Activated CD4-positive, CD25-positive, alpha-beta regulatory T cell (primary cell): ENCODE measurements at regions not wholly inside any gene's neighbourhood (a gene's known extent, or its start where the extent isn't known, plus 50 kb on each side); places are given as distances from the start of the nearest gene placed in this dataset.
"Not testable (repeated sequence)": the region's sequence is repeated elsewhere in the genome, so short reads cannot be mapped to it uniquely, and the experiment has no call there.

Experiments
- DNase-seq, 4 experiments: peaks; one replicate each; lab custom pipeline; 2025; lab: John Stamatoyannopoulos, UW

DNA sequence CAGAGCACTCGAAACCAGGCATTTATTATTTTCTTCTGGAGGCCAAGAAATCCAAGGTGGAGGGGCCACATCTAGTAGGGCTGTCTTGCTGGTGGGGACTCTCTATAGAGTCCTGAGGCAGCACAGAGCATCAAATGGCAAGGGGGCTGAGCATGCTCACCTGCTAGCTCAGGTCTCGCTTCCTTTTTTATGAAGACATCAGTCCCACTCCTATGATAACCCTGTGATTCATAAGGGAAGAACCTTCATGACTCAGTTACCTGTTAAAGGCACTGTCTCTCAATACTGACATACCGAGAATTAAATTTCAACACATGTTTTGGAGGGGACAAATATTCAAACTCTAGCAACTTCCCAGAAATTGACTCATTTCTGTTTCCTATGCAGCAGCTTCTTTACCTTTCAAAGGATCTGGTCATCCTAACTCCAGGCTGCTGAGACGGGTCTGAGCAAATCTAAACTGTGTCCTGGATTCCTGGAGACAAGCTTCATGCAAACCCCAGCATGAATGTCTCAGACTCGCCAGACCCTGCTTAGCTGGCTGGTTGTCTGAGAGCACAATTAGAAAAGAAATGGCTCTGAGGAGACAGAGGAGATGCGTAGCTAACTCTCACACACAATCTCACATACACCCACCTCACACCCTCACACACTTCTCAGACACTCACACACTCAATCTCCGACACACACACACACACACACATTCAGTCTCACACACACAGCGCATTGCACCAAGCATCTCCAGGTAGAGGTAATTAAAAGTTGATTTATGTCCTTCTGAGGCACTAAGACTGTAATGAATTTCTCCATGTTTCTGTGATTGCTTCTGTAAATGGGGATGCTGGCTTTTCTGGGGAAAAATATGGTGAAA, 280.8 kb downstream of the BCL2L11 start:
- not testable (repeated sequence) for DNase-seq

DNA sequence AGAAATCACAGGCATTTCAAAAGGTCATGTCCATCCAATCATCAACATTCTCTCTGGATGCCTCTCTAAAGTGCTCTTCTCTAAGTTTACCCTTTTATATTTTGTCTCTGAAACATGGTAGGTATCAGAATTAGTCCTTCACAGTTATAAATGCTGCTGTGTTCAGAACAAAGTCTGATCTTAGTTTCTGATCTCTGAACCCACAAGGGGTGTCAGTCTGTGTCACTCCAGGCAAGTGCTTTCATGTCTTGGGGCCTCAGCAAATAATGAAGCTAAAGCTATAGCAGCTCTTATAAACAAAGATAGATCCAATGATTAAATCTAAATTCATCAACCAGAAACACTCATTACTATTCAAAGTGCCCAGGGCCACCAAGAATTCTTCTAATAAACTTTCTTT, 281.7 kb downstream of the BCL2L11 start:
- DNase-seq: not testable (repeated sequence)

DNA sequence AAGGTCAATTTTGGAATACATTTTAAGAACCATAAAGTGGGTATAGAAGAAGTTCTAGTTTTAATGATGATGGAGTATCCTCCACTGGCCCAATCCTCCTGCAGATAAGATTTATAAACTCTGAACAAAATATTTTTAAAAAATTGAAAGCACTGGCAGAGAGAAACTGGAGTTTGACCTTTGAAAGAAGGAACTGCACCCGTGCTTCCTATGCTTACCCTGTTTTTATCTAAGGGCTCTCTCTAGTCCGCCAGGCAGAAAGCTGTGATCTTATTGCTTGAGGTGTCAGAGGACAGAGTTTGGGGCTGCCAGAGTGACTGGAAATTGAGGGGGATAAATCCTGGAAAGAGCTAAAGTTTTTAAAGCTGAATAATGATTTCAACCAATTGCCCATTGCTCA, 282.6 kb downstream of the BCL2L11 start:
- not testable (repeated sequence) for DNase-seq

DNA sequence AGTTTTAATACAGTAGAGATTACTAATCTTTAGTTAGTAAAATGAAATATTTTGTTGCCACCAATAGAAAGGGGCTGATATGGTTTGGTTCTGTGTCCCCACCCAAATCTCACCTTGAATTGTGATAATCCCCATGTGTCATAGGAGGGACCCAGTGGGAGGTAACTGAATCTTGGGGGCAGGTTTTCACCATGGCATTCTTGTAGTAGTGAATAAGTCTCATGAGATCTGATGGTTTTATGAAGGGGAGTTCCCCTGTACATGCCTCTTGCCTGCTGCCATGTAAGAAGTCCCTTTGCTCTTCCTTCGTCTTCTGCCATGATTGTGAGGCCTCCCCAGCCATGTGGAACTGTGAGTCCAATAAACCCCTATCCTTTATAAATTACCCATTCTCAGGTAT, 285.9 kb downstream of the BCL2L11 start:
- not testable (repeated sequence) for DNase-seq

DNA sequence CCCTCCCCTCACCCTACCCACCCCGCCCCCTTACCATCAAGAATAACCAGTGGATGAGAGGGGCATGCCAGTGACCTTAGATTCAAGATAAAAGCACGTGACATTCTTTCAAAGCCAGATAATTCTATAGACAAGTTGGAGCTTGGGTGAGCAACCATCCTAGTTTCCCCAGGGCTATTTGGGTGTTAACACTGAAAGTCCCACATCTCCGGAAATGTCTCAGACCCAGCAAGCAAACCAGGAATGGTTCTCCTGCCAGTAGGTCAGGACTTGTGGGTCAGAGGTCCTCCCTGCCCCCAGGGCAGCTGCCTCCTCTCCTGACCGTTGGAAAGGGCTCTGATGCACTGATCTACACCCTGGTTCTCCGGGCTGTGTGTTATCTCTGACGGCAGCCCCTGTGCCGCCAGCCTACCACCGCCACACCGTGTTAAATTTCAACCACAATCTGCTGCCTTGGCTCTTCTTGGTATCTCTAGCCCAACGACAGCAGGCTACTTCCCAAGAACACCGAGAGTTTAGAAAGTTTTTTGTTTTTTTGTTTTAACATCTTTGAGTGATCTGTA, 287.0 kb downstream of the BCL2L11 start:
- DNase-seq: not testable (repeated sequence)

DNA sequence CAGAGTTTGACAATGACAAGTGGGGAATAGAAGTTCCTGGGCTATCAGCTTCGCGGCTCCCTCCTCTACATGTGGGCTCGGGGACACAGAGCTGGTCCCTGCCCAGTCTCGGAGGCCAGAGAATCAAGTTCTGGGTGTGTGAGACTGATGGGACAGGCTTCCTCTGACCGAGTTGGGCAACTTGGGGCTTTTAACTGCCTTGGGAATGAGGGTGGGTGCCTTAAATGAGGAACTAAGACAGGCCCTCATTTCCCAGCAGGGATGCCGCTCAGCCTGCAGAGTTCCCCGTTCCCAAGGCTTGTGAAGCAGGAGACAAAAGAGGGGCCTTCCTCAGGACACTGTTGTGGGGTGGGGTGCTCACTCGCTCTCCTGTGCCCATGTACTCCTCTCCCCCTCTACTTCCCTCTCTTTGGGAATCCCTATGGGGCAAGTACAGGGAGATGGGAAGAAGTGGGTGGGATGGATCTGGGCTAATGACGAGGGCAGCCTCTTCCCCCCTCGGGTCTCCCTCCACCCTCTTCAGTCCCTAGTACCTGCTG, 290.2 kb downstream of the BCL2L11 start:
- DNase-seq: not testable (repeated sequence)

DNA sequence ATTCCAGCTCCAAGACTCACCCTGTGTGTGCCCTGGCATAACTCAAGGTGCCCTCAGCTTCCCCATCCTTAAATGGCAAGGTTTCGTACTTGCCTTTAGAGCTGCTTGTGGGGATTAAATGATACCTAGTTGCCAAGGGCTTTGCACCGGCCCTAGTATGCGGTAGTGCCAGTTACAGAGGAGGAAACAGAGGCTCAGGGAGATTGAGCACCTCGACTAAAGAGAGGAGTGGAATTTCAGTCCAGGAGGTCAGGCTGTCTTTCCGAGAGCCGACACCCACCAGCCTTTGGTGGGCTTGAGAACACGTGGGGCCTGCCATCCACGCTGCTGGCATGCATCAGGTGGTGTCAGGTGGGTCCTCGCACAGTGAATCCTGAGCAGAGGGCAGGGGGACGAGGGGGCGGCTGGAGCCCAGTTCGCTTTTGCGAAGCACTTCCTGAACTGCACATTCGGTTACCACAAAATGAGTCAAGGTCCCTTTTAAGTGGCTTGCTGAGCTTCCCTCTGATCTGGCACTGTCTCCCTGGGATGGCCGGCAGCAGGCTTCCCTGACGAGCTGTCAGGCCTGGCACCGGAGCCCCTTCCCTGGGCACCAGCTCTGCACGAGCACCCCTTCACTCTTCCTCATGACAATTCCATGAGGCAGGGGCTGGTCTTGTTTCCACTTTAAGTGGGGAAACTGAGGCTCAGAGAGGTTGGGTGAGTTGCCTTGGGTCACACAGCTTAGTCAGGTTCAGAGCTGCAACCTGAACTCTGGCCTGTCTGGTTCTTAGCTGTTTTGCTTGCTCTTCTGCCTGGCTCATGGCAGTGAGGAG, 291.4 kb downstream of the BCL2L11 start:
- DNase-seq: not testable (repeated sequence)

DNA sequence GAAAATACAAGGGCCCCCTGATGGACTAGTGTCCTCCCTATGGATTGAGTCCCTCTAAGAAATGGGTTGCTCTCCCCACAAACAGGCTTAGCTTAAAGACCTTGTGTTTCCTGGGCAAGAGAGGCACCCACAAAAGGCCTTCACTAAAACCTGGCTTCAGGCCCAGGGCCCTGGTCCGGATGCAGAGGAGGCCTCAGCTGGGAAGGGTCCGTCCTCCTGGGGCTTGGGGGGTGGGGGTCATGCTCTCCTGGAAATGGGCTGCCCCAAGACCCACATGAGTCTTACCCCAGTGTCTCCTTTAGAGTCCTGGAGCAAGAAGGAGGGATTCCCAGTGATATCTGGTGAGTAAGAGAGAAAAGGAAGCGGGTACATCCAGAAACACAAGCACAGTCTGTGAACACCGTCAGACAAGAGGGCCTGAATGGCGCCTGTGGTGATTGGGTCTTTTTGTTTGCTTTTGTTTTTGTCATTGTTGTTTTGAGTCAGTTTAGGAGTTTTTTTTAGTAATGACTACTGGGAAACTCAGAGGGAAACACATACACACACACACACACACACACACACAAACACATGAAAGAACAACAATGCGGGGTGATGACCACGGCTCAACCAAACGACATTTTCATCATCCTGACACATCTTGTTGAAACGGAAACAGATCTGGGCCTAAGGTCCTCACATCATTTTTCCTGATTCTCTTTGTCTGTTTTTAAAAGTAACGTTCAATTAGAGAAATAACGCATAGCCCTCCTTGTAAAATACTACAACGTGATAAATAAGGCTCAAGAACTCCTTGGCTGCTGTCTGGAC, 292.3 kb downstream of the BCL2L11 start:
- DNase-seq: not testable (repeated sequence)

DNA sequence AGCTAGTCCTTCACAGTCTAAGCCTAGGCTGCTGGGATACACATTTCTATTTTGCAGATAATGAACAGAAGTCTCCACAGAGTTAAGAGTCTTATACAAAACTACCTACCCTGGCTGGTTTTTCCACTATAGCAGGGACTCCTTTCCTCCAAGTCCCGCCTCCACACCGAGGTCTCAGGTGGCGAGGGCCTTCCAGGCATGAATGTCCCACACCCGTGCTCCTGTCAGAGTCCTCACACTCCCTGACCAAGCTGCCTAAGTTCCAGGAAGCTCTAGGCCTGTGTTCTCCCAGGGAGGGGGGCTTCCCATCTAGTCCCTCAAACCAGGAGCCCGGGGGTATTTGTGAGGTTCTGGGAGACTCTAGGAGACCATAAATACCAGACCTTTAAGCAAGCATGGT, 293.2 kb downstream of the BCL2L11 start:
- DNase-seq: not testable (repeated sequence)

DNA sequence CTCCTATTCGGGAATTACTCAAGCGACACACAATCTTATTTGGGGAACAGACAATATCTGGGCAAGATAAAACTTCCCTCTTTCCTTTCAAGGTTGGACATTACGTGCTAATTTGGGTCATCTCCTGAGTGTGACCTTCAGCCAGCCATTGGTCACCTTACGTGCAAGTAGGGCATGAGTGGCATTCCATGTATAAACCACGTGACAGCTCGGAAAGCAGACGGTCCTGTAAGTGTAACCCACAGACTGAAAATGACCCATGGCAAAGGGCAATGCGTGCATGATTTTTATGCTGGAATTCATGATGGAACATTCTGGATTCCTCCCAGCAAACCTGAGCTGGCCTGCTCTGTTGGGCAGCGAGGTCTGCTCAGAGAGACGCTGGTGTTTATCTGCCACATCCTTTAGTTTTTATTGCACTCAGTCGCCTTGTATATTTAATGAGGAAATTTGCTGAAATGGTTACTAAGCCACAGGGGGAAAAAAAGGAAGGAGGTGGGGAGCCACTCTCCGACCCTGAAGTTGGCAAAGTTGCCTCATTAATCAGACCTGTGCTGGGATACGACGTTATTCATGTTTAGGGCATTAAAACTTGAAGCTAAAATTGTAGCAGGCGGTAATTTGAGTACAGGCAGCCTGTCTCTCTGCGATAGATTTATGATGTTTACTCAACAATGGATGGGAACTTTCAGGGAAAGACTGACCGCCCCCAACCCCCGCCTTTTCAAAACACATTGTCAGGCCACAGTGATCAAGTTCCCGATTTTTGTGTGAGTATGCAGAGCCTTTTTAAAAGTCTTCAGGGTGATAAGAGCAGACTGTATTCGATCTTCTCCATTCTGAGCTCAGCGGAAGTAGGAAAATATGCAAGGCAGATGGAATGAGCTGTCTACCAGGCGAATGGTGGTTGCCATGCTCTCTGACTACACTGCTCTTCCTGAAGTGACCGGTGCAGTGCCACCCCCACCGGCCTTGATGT, 295.3 kb downstream of the BCL2L11 start:
- DNase-seq: not testable (repeated sequence)

DNA sequence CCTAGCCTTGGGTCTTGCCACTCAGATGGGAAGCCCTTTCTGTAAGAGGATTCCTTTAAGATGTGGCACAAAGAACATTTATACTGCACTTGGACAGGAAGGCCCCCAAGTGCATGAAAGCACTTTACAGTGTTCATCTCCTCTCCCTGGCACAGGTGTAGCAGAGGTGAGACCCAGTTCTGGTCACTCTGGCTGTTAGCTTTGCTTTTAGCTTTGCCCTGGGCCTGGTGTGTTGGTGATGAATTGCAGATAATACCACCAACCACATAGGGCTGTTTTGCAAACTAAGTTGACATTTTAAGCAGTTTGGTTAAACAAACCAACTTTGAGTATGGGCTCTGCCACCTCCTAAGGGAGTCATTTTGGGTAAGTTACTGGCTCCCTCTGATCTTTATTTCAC, 296.3 kb downstream of the BCL2L11 start:
- DNase-seq: not testable (repeated sequence)

DNA sequence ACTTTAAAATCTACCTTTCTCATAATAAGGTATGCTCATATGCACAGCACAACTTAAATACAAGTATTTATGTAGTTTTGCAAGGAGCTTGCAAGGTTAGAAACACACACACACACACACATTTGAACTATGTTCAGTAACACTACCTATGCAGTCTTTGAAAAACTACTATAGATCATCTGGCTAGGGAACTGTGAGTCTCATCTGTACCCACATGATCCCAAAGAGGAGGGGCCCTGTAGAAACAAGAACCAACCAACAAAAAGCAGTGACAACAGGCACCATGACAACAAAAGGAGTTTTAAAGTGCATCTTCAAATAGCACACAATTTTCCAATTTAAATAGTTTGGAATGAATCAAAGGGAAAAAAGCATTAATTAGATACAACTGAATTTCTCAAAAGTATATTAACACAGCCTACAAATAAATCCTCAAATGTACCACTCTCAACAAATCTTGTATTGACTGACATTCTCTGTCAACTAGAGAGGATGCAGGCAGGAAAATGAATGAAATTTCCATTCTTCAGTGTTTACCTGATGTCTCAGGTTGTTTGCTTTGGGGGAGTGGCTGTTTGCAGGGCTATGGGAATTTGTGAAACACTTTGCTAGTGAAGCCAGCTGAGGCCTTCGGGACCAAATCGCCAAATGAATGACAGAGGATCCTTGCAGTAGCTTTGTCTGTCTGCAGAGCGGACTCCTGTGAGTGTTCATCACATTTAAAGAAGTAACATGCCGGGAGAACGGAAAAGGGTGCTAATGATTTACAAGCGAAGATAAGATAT, 297.6 kb downstream of the BCL2L11 start:
- DNase-seq: not testable (repeated sequence)

DNA sequence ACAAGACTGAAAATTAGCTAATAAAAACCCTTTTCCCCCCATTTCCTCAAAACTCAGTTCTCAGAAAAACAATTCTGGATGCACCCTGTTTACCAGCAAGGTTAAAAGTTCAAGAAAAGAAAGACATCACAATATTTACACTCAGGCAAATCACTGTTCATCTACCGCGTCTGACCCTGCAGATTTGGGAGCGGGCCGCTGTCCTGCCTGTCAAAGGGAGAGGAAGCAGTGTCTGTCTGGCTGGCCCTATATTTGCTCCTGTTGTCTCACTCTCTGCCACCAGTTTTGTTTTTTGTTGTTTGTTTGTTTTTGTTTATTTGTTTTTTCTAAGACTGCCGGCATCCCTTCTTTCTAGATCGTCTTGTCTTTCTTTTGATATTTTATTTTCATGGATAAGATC, 299.4 kb downstream of the BCL2L11 start:
- DNase-seq: not testable (repeated sequence)

DNA sequence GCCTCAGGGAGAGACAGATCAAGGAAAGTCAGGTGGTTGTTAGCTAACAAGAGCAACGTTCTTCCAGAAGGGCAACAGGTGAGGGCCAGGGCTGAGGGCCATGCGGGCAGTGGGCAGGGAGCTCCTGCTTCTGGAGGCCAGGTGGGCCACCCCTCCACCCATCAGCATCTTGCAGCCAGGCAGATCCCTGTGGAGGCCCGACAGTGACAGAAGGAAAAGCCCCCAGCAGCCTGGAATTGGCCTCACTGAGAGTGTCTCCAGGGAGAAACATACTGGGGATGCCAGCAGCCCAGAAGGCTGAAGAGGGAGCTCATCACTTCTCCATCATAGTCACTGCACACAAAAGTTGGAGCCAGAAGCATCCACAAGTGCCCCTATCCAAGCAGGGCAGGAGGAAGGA, 300.1 kb downstream of the BCL2L11 start:
- DNase-seq: not testable (repeated sequence)

DNA sequence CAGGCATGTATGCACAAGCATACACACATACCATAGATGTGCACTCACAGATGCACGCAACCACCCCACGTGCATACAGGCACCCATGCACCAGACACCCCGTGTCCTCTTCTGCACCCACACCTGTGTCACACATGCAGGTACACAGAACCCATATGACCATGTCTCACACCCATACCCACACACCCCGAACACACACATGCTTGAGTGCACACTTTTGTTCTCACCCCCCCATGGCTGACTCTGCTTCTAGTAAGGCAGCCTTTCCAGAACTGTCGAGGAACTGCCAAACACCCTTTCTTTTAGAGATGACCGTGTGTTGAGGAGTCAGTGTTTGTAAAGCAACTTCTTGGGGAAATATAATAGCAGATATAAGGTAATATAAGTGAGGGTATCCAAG, 301.2 kb downstream of the BCL2L11 start:
- DNase-seq: not testable (repeated sequence)

DNA sequence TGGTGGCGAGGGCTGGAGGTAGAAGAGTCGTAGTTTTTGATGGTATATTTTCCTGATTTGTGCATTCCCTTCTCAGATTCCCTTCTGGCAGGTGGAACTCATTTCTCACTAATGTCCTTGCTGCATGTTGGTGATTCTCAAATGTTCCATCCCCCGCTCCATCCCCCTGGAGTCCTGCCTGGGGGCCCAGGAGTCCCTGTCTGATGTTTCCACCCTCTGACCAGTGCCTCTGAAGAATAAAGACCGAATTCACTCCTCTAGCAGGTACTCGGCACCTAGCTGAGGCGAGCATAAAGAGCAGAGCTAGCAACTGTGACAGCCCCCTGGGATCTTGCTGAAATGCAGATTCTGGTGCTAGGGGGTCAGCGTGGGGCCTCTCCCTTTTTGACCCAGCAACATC, 301.8 kb downstream of the BCL2L11 start:
- not testable (repeated sequence) for DNase-seq

DNA sequence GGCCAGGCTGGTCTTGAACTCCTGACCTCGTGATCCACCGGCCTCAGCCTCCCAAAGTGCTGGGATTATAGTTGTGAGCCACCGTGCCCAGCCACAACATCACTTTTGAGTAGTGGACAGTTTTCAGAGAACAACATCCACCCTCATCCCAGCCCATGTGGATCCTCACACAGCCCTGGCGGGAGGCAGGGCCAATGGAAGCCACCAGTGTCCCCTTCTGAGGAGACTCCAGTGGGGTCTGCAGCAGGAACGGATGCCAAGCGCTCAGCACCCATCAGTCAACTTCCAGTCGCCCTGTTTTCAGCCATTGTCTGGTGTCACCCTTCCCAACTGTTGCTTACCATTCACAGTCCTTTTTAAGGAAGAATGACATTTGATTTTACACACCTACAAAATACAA, 302.5 kb downstream of the BCL2L11 start:
- DNase-seq: not testable (repeated sequence)

DNA sequence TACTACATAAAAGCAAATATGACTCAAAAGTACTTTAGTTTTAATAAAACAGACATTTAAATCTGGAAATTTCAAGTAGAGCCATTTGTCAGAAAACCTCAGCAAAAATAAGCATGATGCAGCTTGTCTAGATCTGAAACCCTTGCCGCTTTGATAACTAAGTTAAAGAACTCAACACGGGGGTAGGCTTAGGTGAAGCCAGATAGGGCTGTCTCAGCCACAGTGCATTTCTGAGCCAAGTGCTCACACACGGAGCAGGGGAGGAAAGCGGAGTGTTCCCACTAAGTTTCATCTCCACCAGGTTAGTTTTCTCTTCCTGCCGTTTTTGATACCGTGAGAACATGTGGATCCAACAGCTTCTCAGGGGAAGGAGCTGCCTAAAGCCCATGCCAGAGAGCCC, 303.5 kb downstream of the BCL2L11 start:
- not testable (repeated sequence) for DNase-seq

DNA sequence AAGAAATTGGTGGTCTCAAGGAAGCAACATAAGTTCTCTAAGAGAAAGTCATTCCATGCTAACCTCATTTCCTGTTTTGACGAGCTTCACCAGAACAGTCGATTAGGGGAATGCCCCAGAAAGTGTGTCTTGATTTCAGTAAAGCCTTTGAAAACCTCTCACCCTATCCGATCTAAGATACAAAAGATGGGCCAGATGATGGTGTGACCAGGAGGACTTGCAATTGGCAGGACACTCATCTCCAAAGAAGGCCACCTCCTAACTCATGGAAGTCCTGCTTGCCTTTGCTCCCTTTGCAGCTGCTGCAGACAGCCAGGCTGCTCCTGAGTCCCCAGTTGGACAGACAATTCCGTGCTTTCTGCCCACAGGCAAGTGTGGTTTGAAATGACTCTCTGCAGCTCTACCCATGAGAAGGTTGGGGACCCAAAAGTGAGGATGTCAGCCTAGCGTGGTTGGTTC, 304.2 kb downstream of the BCL2L11 start:
- DNase-seq: not testable (repeated sequence)
